ENCODE measurements at regions not wholly inside any gene's neighbourhood (a gene's known extent, or its start where the extent isn't known, plus 50 kb on each side); places are given as distances from the start of the nearest gene placed in this dataset.

DNA sequence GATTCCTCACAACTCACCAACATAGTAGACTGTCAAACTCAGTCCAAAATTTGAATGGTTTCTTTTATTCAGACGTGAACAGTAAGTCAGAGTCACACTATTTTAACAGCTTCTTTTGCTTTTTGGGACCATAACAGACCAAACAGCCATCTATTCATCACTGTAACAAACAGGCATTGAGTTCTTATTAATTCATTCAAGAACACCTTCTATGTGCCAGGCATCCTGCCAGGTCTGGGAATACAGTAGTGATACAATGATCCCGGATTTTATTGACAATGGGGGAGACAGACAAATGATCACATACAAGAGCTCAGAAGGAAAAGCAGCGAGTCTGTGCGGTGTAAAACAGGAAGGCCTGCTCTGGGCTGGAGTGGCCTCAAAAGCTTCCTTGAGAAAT lies 153.3 kb upstream of the ERCC6L2 start:
- H3K4me1 Mint-ChIP-seq (ENCODE audit: low read depth, unreplicated experiment) = no peaks in the 10 kb centered on the region
- BruUV-seq (replicated peaks) = no TSS peak
- H3K27ac Mint-ChIP-seq (ENCODE audit: unreplicated experiment) = no peak overlapping the region
- DNase-seq = no peak
- intact Hi-C loops (cut with micrococcal nuclease; ENCODE audit: unreplicated experiment) = no loop called here
- TF ChIP-seq, protein P1, sequence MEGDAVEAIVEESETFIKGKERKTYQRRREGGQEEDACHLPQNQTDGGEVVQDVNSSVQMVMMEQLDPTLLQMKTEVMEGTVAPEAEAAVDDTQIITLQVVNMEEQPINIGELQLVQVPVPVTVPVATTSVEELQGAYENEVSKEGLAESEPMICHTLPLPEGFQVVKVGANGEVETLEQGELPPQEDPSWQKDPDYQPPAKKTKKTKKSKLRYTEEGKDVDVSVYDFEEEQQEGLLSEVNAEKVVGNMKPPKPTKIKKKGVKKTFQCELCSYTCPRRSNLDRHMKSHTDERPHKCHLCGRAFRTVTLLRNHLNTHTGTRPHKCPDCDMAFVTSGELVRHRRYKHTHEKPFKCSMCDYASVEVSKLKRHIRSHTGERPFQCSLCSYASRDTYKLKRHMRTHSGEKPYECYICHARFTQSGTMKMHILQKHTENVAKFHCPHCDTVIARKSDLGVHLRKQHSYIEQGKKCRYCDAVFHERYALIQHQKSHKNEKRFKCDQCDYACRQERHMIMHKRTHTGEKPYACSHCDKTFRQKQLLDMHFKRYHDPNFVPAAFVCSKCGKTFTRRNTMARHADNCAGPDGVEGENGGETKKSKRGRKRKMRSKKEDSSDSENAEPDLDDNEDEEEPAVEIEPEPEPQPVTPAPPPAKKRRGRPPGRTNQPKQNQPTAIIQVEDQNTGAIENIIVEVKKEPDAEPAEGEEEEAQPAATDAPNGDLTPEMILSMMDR (IDR thresholded peaks at IDR 0.05; ENCODE audit: unreplicated experiment) = no peak
- H3K27me3 Mint-ChIP-seq (ENCODE audit: unreplicated experiment) = peaks cover 39% of the 10 kb centered on the region
- no peaks in the 10 kb centered on the region for H3K36me3 Mint-ChIP-seq (ENCODE audit: insufficient read depth, unreplicated experiment)
- H3K9me3 Mint-ChIP-seq (ENCODE audit: low read depth, unreplicated experiment) = peaks cover 6% of the 10 kb centered on the region
- H3K4me3 Mint-ChIP-seq (ENCODE audit: low read depth, unreplicated experiment) = no peak overlapping the region
- CTCF ChIA-PET = no interaction called here

DNA sequence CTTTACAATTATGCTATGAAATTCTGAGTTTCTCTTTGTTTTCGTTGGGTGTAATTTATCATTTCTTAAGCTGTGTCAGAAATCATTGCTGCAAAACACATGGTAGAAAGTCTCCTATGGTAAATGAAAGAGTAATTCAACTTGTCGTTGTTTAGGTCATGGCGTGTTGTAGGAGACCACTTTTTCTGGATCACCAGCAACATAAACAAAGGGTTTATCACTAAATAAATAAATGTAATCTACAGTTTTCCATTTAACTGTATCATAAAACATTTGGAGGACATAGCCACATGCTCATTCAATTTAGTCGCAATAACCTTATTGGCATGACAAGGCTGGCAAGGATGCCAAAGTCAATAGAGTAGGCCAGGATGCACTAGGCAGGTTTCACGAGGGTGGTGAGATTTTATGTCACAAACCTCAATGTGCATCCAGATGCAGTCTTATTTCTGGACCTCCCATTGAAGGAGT lies 154.4 kb upstream of the ERCC6L2 start:
- H3K27ac Mint-ChIP-seq (ENCODE audit: unreplicated experiment) = no peak overlapping the region
- H3K9me3 Mint-ChIP-seq (ENCODE audit: low read depth, unreplicated experiment) = peaks cover 6% of the 10 kb centered on the region
- no peak overlapping the region for H3K4me3 Mint-ChIP-seq (ENCODE audit: low read depth, unreplicated experiment)
- CTCF ChIA-PET = no interaction called here
- peaks cover 39% of the 10 kb centered on the region for H3K27me3 Mint-ChIP-seq (ENCODE audit: unreplicated experiment)
- no peaks in the 10 kb centered on the region for H3K4me1 Mint-ChIP-seq (ENCODE audit: low read depth, unreplicated experiment)
- BruUV-seq (replicated peaks) = no TSS peak
- intact Hi-C loops (cut with micrococcal nuclease; ENCODE audit: unreplicated experiment) = no loop called here
- no peak for DNase-seq
- H3K36me3 Mint-ChIP-seq (ENCODE audit: insufficient read depth, unreplicated experiment) = no peaks in the 10 kb centered on the region
- TF ChIP-seq, protein P1 (IDR thresholded peaks at IDR 0.05; ENCODE audit: unreplicated experiment) = no peak

GRCh38 chr9:95720496-95720895 lies 155.0 kb upstream of the ERCC6L2 start:
- peaks cover 34% of the 10 kb centered on the region for H3K27me3 Mint-ChIP-seq (ENCODE audit: unreplicated experiment)
- no peak overlapping the region for H3K27ac Mint-ChIP-seq (ENCODE audit: unreplicated experiment)
- intact Hi-C loops (cut with micrococcal nuclease; ENCODE audit: unreplicated experiment) = no loop called here
- BruUV-seq (replicated peaks) = no TSS peak
- H3K9me3 Mint-ChIP-seq (ENCODE audit: low read depth, unreplicated experiment) = peaks cover 6% of the 10 kb centered on the region
- H3K4me1 Mint-ChIP-seq (ENCODE audit: low read depth, unreplicated experiment) = no peaks in the 10 kb centered on the region
- no peak overlapping the region for H3K4me3 Mint-ChIP-seq (ENCODE audit: low read depth, unreplicated experiment)
- CTCF ChIA-PET = no interaction called here
- TF ChIP-seq, protein P1 (IDR thresholded peaks at IDR 0.05; ENCODE audit: unreplicated experiment) = no peak
- no peak for DNase-seq
- H3K36me3 Mint-ChIP-seq (ENCODE audit: insufficient read depth, unreplicated experiment) = no peaks in the 10 kb centered on the region

DNA sequence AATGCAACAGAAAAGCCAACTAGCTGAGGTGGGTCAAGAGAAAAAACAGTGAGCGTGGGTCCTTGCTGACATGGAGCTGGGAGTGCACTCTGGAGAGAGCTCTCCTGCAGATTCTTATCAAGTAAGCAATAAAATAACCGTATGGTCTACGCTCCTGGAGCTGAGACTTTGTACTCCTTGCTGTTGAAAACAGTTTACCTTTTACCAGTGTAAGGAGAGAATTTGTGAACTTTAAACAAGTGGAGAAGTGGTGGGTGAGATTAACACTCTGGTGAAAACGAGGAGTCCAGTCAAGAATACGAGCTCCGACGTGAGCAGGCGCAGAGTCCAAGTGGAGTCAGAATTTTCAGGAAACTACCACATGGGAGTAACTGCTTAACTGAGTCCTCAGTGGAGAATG lies 156.1 kb upstream of the ERCC6L2 start:
- Mint-ChIP-seq H3K27ac (ENCODE audit: unreplicated experiment) (no peak overlapping the region), H3K4me1 (ENCODE audit: low read depth, unreplicated experiment) (no peaks in the 10 kb centered on the region), H3K4me3 (ENCODE audit: low read depth, unreplicated experiment) (no peak overlapping the region), H3K36me3 (ENCODE audit: insufficient read depth, unreplicated experiment) (no peaks in the 10 kb centered on the region), H3K27me3 (ENCODE audit: unreplicated experiment) (peaks cover 23% of the 10 kb centered on the region), H3K9me3 (ENCODE audit: low read depth, unreplicated experiment) (peaks cover 4% of the 10 kb centered on the region)
- intact Hi-C loops (cut with micrococcal nuclease; ENCODE audit: unreplicated experiment) = no loop called here
- BruUV-seq (replicated peaks) = no TSS peak
- CTCF ChIA-PET = no interaction called here
- TF ChIP-seq, protein P1 (IDR thresholded peaks at IDR 0.05; ENCODE audit: unreplicated experiment) = no peak
- no peak for DNase-seq

Data from Calu3 (cell line).